Activated CD8-positive, alpha-beta memory T cell treated with anti-CD3 and anti-CD28 coated beads, Interleukin-2, amount 10 ng/mL, durations not matched to agents 7 days and 5 days (primary cell): ENCODE measurements at regions not wholly inside any gene's neighbourhood (a gene's known extent, or its start where the extent isn't known, plus 50 kb on each side); places are given as distances from the start of the nearest gene placed in this dataset.
"Not testable (repeated sequence)": the region's sequence is repeated elsewhere in the genome, so short reads cannot be mapped to it uniquely, and the experiment has no call there.

Source experiments
- ATAC-seq: fragments of 150-1000 bp; cut with Tn5 transposase; one replicate; pipeline ENCODE4 v1.10.0; 2021; ENCODE audit warnings: moderate library complexity
- CTCF ChIA-PET: fragments of 350-600 bp; sonication (Branson Sonifier 250); formaldehyde crosslinking; loops from one replicate; lab custom pipeline; 2021; ENCODE audit warnings: antibody characterized with exemption; lab: Charles Lee
- DNase-seq: peaks from one replicate; pipeline ENCODE4 v3.0.0-alpha.2; 2020
- H3K27ac Mint-ChIP-seq: one replicate; pipeline ENCODE4 v1.8.0; 2021; ENCODE audit warnings: mild to moderate bottlenecking, mixed read lengths
- H3K27me3 Mint-ChIP-seq: one replicate; pipeline ENCODE4 v1.8.0; 2021; ENCODE audit warnings: mixed read lengths
- H3K36me3 Mint-ChIP-seq: one replicate; pipeline ENCODE4 v1.8.0; 2021; ENCODE audit warnings: mild to moderate bottlenecking, mixed read lengths
- H3K4me1 Mint-ChIP-seq: one replicate; pipeline ENCODE4 v1.8.0; 2021; ENCODE audit warnings: mixed read lengths
- H3K4me3 Mint-ChIP-seq: one replicate; pipeline ENCODE4 v1.8.0; 2021; ENCODE audit warnings: mild to moderate bottlenecking, moderate library complexity, mixed read lengths
- H3K9me3 Mint-ChIP-seq: one replicate; pipeline ENCODE4 v1.8.0; 2022; ENCODE audit warnings: low read depth, mixed read lengths

GRCh38 chr1:222399197-222399596 is 148.7 kb downstream of the HHIPL2 start:
- Mint-ChIP-seq H3K9me3 (no peaks in the 10 kb centered on the region), H3K4me1 (no peaks in the 10 kb centered on the region), H3K27ac (no peak overlapping the region), H3K36me3 (no peaks in the 10 kb centered on the region), H3K27me3 (no peaks in the 10 kb centered on the region), H3K4me3 (no peak overlapping the region)
- no peak for DNase-seq
- CTCF ChIA-PET = interaction anchor here (1.1 kb wide), 1 partner anchor 56 kb away, joined by 4 read pairs; no protein-coding TSS in a partner anchor
- no peak for ATAC-seq

DNA sequence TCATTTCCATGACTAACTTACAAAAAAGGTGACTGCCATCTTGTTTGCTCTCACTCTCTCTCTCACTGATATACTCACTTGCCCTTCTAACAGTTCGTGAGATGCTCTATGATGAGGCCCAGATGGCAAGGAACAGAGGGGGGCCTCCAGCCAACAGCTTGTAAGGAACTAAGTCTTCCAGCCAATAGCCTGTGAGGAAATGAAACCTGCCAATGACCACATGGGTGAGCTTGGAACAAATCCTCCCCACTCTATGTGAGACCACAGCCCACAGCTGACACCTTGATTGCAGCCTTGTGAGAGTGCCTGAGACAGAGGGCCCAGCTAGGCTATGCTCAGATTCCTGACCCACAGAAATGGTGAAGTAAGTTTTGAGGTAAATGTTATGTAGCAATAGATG is 153.7 kb downstream of the HHIPL2 start:
- H3K4me3 Mint-ChIP-seq = no peak overlapping the region
- H3K4me1 Mint-ChIP-seq = no peaks in the 10 kb centered on the region
- ATAC-seq = no peak
- DNase-seq = no peak
- H3K27ac Mint-ChIP-seq = no peak overlapping the region
- CTCF ChIA-PET = no interaction called here
- H3K9me3 Mint-ChIP-seq = no peaks in the 10 kb centered on the region
- no peaks in the 10 kb centered on the region for H3K36me3 Mint-ChIP-seq
- H3K27me3 Mint-ChIP-seq = no peaks in the 10 kb centered on the region

DNA sequence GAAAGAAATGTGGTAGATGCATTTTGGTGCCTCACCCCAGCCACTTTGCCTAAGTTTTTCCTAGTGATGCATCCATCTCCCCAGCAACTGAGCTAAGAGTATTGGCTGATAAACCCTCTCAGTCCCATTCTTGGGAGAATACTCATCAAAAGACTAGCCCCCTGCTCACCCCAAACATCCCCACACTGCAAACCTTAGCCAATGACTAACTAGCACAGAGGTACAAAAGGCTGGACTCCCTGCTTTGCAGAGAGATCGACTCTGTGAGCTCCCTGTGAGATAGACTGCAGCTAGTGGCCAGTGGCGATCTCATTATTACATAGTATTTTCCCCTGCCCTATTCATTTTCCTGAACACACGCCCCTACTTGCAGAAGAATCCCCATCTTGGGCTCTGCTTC is 155.3 kb downstream of the HHIPL2 start:
- no peaks in the 10 kb centered on the region for H3K27me3 Mint-ChIP-seq
- H3K27ac Mint-ChIP-seq = no peak overlapping the region
- no peaks in the 10 kb centered on the region for H3K9me3 Mint-ChIP-seq
- DNase-seq (no peak), ATAC-seq (no peak)
- H3K4me3 Mint-ChIP-seq = no peak overlapping the region
- CTCF ChIA-PET = no interaction called here
- no peaks in the 10 kb centered on the region for H3K4me1 Mint-ChIP-seq
- no peaks in the 10 kb centered on the region for H3K36me3 Mint-ChIP-seq

GRCh38 chr1:222390181-222390580 is 157.7 kb downstream of the HHIPL2 start:
- H3K4me1 Mint-ChIP-seq = no peaks in the 10 kb centered on the region
- ATAC-seq = no peak
- H3K9me3 Mint-ChIP-seq = no peaks in the 10 kb centered on the region
- CTCF ChIA-PET = no interaction called here
- no peak for DNase-seq
- no peak overlapping the region for H3K27ac Mint-ChIP-seq
- no peak overlapping the region for H3K4me3 Mint-ChIP-seq
- no peaks in the 10 kb centered on the region for H3K27me3 Mint-ChIP-seq
- H3K36me3 Mint-ChIP-seq = no peaks in the 10 kb centered on the region

GRCh38 chr1:222387007-222387814 is 160.7 kb downstream of the HHIPL2 start:
- no peak for ATAC-seq
- DNase-seq = no peak
- H3K36me3 Mint-ChIP-seq = no peaks in the 10 kb centered on the region
- H3K27ac Mint-ChIP-seq = no peak overlapping the region
- H3K4me3 Mint-ChIP-seq = no peak overlapping the region
- H3K27me3 Mint-ChIP-seq = no peaks in the 10 kb centered on the region
- CTCF ChIA-PET = no interaction called here
- no peaks in the 10 kb centered on the region for H3K9me3 Mint-ChIP-seq
- no peaks in the 10 kb centered on the region for H3K4me1 Mint-ChIP-seq

DNA sequence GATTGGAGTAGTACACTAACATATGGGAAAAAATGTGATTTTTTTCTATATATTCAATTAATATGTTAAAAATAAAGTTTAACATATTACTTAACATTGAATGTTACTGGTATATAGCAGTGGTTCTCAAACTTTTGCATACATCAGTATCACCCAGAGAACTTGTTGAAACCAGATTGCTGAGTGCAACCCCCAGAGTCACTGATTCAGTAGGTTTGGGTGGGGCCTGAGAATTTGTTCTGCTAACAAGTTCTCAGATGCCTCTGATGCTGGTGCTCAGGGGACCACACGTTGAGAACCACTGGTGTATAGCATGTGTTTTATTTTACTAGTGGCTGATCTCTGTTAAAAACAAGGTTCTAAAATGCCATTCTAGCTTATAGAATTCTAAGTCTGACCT is 161.9 kb downstream of the HHIPL2 start:
- DNase-seq (no peak), ATAC-seq (no peak)
- Mint-ChIP-seq H3K27me3 (no peaks in the 10 kb centered on the region), H3K4me1 (no peaks in the 10 kb centered on the region), H3K9me3 (no peaks in the 10 kb centered on the region), H3K4me3 (no peak overlapping the region), H3K36me3 (no peaks in the 10 kb centered on the region), H3K27ac (no peak overlapping the region)
- CTCF ChIA-PET = no interaction called here

GRCh38 chr1:222385262-222385661 is 162.6 kb downstream of the HHIPL2 start:
- H3K4me3 Mint-ChIP-seq = no peak overlapping the region
- no peak overlapping the region for H3K27ac Mint-ChIP-seq
- no peaks in the 10 kb centered on the region for H3K4me1 Mint-ChIP-seq
- CTCF ChIA-PET = no interaction called here
- no peaks in the 10 kb centered on the region for H3K36me3 Mint-ChIP-seq
- H3K27me3 Mint-ChIP-seq = no peaks in the 10 kb centered on the region
- H3K9me3 Mint-ChIP-seq = no peaks in the 10 kb centered on the region
- ATAC-seq (no peak), DNase-seq (no peak)

DNA sequence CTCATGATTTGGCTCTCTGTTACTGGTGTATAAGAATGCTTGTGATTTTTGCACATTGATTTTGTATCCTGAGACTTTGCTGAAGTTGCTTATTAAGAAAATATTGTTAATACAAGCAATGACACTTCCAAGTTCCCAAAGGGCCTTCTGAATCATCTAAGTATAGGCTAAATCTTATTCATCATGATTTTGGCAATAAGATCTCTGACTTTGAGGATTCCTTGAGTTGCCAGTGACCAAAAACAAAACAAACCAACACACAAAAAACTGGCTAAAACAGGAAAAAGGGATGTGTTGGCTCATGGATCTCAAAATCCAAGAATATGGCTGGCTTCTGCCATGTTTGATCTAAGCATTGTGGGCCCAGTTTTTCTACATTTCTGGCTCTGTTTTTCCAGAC is 163.4 kb downstream of the HHIPL2 start:
- Mint-ChIP-seq H3K4me3 (no peak overlapping the region), H3K36me3 (no peaks in the 10 kb centered on the region)
- CTCF ChIA-PET = no interaction called here

GRCh38 chr1:222382171-222382570 is 165.7 kb downstream of the HHIPL2 start:
- Mint-ChIP-seq H3K4me1 (no peaks in the 10 kb centered on the region), H3K27me3 (no peaks in the 10 kb centered on the region), H3K4me3 (no peak overlapping the region), H3K27ac (no peak overlapping the region), H3K9me3 (no peaks in the 10 kb centered on the region), H3K36me3 (no peaks in the 10 kb centered on the region)
- no peak for ATAC-seq
- DNase-seq = no peak
- CTCF ChIA-PET = no interaction called here

More for the DNA sequence above, 163.4 kb downstream of the HHIPL2 start:
- Mint-ChIP-seq H3K27me3 (no peaks in the 10 kb centered on the region), H3K4me1 (no peaks in the 10 kb centered on the region), H3K27ac (no peak overlapping the region), H3K9me3 (no peaks in the 10 kb centered on the region)
- DNase-seq = no peak
- no peak for ATAC-seq

DNA sequence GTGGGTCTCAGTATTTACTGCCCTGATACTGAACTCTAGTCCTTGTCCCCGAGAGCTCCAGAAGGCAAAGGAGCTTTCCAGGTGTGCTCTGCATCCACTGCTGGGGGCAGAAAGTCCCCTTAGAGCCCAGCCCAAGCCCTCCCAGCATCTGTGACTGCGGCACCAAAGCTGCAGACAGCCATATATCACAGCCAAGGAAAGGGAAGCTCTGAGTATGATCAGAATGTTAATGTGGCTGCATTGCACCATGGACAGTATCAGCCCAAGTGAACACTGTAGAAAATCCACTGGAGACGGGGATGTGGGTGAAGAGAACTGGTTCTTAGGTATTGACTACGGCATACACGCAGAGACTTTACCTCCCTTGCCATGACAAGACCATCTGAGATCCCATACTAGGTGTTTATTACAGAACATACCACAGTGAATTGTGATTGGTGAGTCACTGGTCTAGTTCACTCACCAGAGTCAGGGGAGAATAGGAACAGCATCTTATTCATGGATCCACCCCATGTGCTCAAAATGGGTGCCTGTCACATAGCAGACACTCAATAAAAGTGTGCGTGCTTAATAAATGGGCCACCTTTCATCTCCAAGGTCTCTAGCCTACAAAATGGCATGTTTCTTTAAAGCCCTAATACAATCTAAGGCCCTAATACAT is 170.3 kb downstream of the HHIPL2 start:
- Mint-ChIP-seq H3K27me3 (no peaks in the 10 kb centered on the region), H3K4me1 (no peaks in the 10 kb centered on the region), H3K36me3 (no peaks in the 10 kb centered on the region), H3K9me3 (no peaks in the 10 kb centered on the region), H3K27ac (no peak overlapping the region), H3K4me3 (no peak overlapping the region)
- CTCF ChIA-PET = interaction anchor here (1.1 kb wide), 1 partner anchor 820 kb away, joined by 3 read pairs; no protein-coding TSS in a partner anchor
- no peak for ATAC-seq
- DNase-seq = no peak

DNA sequence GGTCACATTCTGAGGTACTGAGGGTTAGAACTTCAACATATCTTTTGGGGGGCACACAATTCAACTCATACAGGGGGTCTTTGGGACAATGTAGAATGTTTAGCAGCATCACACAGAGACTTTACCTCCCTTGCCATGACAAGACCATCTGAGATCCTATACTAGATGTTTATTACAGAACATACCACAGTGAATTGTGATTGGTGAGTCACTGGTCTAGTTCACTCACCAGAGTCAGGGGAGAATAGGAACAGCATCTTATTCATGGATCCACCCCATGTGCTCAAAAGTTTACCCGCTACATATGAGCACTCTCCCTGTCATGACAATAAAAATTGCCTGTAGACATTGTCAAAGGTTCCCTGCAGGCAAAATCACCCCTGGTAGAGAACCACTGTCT is 171.1 kb downstream of the HHIPL2 start:
- CTCF ChIA-PET = interaction anchor here (1.1 kb wide), 1 partner anchor 819 kb away, joined by 3 read pairs; no protein-coding TSS in a partner anchor
- not testable (repeated sequence) for H3K9me3 Mint-ChIP-seq, H3K27me3 Mint-ChIP-seq, DNase-seq, H3K4me3 Mint-ChIP-seq, H3K36me3 Mint-ChIP-seq, H3K27ac Mint-ChIP-seq, H3K4me1 Mint-ChIP-seq, ATAC-seq

DNA sequence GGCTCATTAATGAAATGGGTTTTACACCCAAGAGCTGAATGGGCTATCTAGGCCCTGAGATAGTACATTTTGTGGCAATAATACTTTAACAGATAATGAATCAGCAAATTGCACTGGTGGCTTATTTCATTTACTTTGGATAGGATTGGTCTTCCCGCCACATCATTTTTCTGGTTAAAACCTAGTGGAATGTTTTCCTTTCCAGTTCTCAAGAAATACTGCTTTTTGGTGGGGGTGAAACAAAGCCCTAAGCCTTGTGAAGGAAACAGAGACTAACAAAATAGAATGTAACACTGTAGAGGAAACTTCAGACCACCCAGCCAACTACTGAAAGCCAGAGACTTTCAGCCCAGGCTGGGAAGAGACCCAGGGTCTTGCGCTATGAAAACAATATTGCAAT is 172.2 kb downstream of the HHIPL2 start:
- H3K9me3 Mint-ChIP-seq = no peaks in the 10 kb centered on the region
- no peak overlapping the region for H3K4me3 Mint-ChIP-seq
- no peaks in the 10 kb centered on the region for H3K4me1 Mint-ChIP-seq
- DNase-seq = no peak
- no peak for ATAC-seq
- H3K27ac Mint-ChIP-seq = no peak overlapping the region
- no peaks in the 10 kb centered on the region for H3K36me3 Mint-ChIP-seq
- CTCF ChIA-PET = no interaction called here
- no peaks in the 10 kb centered on the region for H3K27me3 Mint-ChIP-seq

GRCh38 chr1:222373831-222374602 is 173.9 kb downstream of the HHIPL2 start:
- no peaks in the 10 kb centered on the region for H3K36me3 Mint-ChIP-seq
- ATAC-seq (no peak), DNase-seq (no peak)
- H3K27me3 Mint-ChIP-seq = no peaks in the 10 kb centered on the region
- H3K9me3 Mint-ChIP-seq = no peaks in the 10 kb centered on the region
- no peak overlapping the region for H3K4me3 Mint-ChIP-seq
- H3K27ac Mint-ChIP-seq = no peak overlapping the region
- H3K4me1 Mint-ChIP-seq = no peaks in the 10 kb centered on the region
- CTCF ChIA-PET = no interaction called here
